ENCODE measurements at regions not wholly inside any gene's neighbourhood (a gene's known extent, or its start where the extent isn't known, plus 50 kb on each side); places are given as distances from the start of the nearest gene placed in this dataset.
"Not testable (repeated sequence)": the region's sequence is repeated elsewhere in the genome, so short reads cannot be mapped to it uniquely, and the experiment has no call there.

DNA sequence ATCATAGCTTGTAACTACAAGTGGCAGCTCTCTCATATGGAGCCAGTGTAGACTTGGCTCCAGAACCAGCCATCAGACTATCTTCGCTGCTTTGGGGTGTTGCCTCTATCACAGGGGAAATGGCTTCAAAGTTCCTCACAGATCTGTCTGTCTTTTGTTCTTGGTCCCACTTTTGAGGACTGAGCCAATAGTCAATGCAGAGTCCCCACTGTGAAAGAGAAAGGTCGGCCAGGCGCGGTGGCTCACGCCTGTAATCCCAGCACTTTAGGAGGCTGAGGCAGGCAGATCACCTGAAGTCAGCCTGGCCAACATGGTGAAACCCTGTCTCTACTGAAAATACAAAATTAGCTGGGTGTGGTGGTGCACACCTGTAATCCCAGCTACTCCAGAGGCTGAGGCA is 86.9 kb upstream of the FZD7 start:
- H3K9me3 ChIP-seq (ENCODE audit: control insufficient read depth in 2 of 3, low read length in 3 of 3); H3K4me1 ChIP-seq (ENCODE audit: control insufficient read depth in 2 of 2, insufficient read depth in 2 of 2, low read length in 2 of 2); H3K27ac Mint-ChIP-seq; H3K4me1 Mint-ChIP-seq; H3K27ac ChIP-seq (ENCODE audit: low read depth, low read length); H3K36me3 Mint-ChIP-seq; H3K4me3 Mint-ChIP-seq; H3K27me3 ChIP-seq (ENCODE audit: control insufficient read depth in 2 of 2, insufficient read depth in 2 of 2, low read length in 2 of 2); CTCF ChIA-PET; H3K36me3 ChIP-seq (ENCODE audit: control insufficient read depth in 2 of 3, insufficient read depth in 3 of 3, low read length in 3 of 3); H3K4me3 ChIP-seq (ENCODE audit: low read length); intact Hi-C loops (cut with micrococcal nuclease); H3K9me3 Mint-ChIP-seq; ATAC-seq; DNase-seq; POLR2A ChIA-PET: not testable (repeated sequence)
- peaks cover 0 to 18% (median 4%) of the 10 kb centered on the region in 5 donors for H3K27me3 Mint-ChIP-seq

DNA sequence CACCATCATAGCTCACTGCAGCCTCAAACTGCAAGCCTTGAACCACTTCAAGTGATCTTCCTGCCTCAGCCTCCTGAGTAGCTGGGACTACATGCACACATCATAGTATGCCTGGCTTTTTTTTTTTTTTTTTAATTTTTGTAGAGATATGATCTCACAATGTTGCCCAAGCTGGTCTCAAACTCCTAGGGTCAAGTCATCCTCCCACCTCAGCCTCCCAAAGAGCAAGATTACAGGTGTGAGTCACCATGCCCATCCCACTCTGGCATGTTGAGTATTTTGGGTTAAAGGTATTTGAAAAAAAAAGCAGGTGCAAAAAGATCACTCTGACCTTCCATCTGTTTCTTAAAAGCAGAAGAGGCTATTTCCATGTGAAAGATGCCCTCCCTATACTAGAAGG is 86.4 kb upstream of the FZD7 start:
- intact Hi-C loops (cut with micrococcal nuclease) = no loop called here
- no peak overlapping the region for H3K27ac ChIP-seq (ENCODE audit: low read depth, low read length)
- ATAC-seq (no peak), DNase-seq (no peak)
- H3K4me1 Mint-ChIP-seq = no peaks in the 10 kb centered on the region
- H3K27ac Mint-ChIP-seq = no peak overlapping the region
- H3K27me3 Mint-ChIP-seq = peaks cover 0 to 15% (median 4%) of the 10 kb centered on the region in 5 donors
- H3K36me3 ChIP-seq (ENCODE audit: control insufficient read depth in 2 of 3, insufficient read depth in 3 of 3, low read length in 3 of 3) = no peaks in the 10 kb centered on the region
- no peaks in the 10 kb centered on the region for H3K4me1 ChIP-seq (ENCODE audit: control insufficient read depth in 2 of 2, insufficient read depth in 2 of 2, low read length in 2 of 2)
- CTCF ChIA-PET = no interaction called here
- no peaks in the 10 kb centered on the region for H3K9me3 ChIP-seq (ENCODE audit: control insufficient read depth in 2 of 3, low read length in 3 of 3)
- H3K4me3 ChIP-seq (ENCODE audit: low read length) = no peak overlapping the region
- POLR2A ChIA-PET = no interaction called here
- H3K9me3 Mint-ChIP-seq = no peaks in the 10 kb centered on the region
- no peaks in the 10 kb centered on the region for H3K36me3 Mint-ChIP-seq
- no peaks in the 10 kb centered on the region for H3K27me3 ChIP-seq (ENCODE audit: control insufficient read depth in 2 of 2, insufficient read depth in 2 of 2, low read length in 2 of 2)
- H3K4me3 Mint-ChIP-seq = no peak overlapping the region

GRCh38 chr2:201949181-201949926 is 84.3 kb upstream of the FZD7 start:
- no peaks in the 10 kb centered on the region for H3K36me3 ChIP-seq (ENCODE audit: control insufficient read depth in 2 of 3, insufficient read depth in 3 of 3, low read length in 3 of 3)
- no peak for DNase-seq
- intact Hi-C loops (cut with micrococcal nuclease) = no loop called here
- no peak for ATAC-seq
- H3K27ac ChIP-seq (ENCODE audit: low read depth, low read length) = no peak overlapping the region
- no peak overlapping the region for H3K4me3 ChIP-seq (ENCODE audit: low read length)
- no peak overlapping the region for H3K4me3 Mint-ChIP-seq
- H3K9me3 ChIP-seq (ENCODE audit: control insufficient read depth in 2 of 3, low read length in 3 of 3) = no peaks in the 10 kb centered on the region
- H3K27me3 Mint-ChIP-seq = peaks cover 0 to 15% (median 4%) of the 10 kb centered on the region in 5 donors
- no peaks in the 10 kb centered on the region for H3K4me1 Mint-ChIP-seq
- H3K9me3 Mint-ChIP-seq = no peaks in the 10 kb centered on the region
- no peaks in the 10 kb centered on the region for H3K4me1 ChIP-seq (ENCODE audit: control insufficient read depth in 2 of 2, insufficient read depth in 2 of 2, low read length in 2 of 2)
- H3K27ac Mint-ChIP-seq = no peak overlapping the region
- ChIA-PET CTCF (no interaction called here), POLR2A (no interaction called here)
- no peaks in the 10 kb centered on the region for H3K27me3 ChIP-seq (ENCODE audit: control insufficient read depth in 2 of 2, insufficient read depth in 2 of 2, low read length in 2 of 2)
- no peaks in the 10 kb centered on the region for H3K36me3 Mint-ChIP-seq

DNA sequence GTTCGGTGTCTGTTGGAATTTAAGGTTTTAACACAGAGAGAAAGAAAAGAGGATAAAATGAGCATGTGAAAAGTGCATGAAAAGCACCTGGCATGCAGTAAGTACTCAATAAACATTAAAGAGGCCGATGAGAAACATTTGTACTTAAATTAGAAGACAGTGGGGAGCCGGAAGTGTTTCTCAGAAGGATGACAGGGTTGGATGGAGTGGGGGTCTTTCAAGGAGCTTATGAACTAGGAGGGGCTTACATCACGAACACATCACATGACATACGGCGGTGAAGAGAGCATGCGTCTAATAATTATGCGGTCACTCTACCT is 83.8 kb upstream of the FZD7 start:
- Histone ChIP-seq H3K27me3 (ENCODE audit: control insufficient read depth in 2 of 2, insufficient read depth in 2 of 2, low read length in 2 of 2) (no peaks in the 10 kb centered on the region), H3K4me3 (ENCODE audit: low read length) (no peak overlapping the region), H3K9me3 (ENCODE audit: control insufficient read depth in 2 of 3, low read length in 3 of 3) (no peaks in the 10 kb centered on the region), H3K36me3 (ENCODE audit: control insufficient read depth in 2 of 3, insufficient read depth in 3 of 3, low read length in 3 of 3) (no peaks in the 10 kb centered on the region), H3K27ac (ENCODE audit: low read depth, low read length) (no peak overlapping the region), H3K4me1 (ENCODE audit: control insufficient read depth in 2 of 2, insufficient read depth in 2 of 2, low read length in 2 of 2) (no peaks in the 10 kb centered on the region)
- ChIA-PET POLR2A (no interaction called here), CTCF (no interaction called here)
- Mint-ChIP-seq H3K27me3 (peaks cover under 1 to 18% (median 4%) of the 10 kb centered on the region in 5 donors), H3K4me1 (no peaks in the 10 kb centered on the region), H3K27ac (no peak overlapping the region), H3K9me3 (no peaks in the 10 kb centered on the region), H3K36me3 (no peaks in the 10 kb centered on the region), H3K4me3 (no peak overlapping the region)
- ATAC-seq = no peak
- no peak for DNase-seq
- intact Hi-C loops (cut with micrococcal nuclease) = no loop called here

DNA sequence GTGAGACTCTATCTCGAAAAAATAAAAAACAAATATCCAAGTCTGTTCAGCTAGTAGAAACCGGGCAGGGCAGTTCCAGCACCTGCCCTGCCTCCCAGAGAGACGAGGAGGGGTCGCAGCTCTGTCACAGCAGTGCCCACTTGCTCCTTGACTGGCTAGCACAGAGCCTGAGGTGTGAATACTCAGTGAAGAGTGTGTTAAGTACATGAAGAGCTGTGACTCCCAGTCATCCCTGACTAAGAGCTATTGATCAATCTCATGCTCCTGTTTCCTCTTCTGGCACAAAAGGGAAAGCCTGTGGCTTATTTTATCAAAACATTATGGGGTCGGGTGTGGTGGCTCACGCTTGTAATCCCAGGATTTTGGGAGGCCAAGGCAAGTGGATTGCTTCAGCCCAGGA is 83.0 kb upstream of the FZD7 start:
- no peaks in the 10 kb centered on the region for H3K36me3 Mint-ChIP-seq
- no peak overlapping the region for H3K27ac Mint-ChIP-seq
- no peak overlapping the region for H3K27ac ChIP-seq (ENCODE audit: low read depth, low read length)
- no peak for DNase-seq
- intact Hi-C loops (cut with micrococcal nuclease) = no loop called here
- H3K27me3 Mint-ChIP-seq = peaks cover 3 to 24% (median 10%) of the 10 kb centered on the region in 5 donors
- no peak overlapping the region for H3K4me3 ChIP-seq (ENCODE audit: low read length)
- POLR2A ChIA-PET = no interaction called here
- CTCF ChIA-PET = no interaction called here
- no peaks in the 10 kb centered on the region for H3K27me3 ChIP-seq (ENCODE audit: control insufficient read depth in 2 of 2, insufficient read depth in 2 of 2, low read length in 2 of 2)
- ATAC-seq = no peak
- H3K4me3 Mint-ChIP-seq = no peak overlapping the region
- H3K36me3 ChIP-seq (ENCODE audit: control insufficient read depth in 2 of 3, insufficient read depth in 3 of 3, low read length in 3 of 3) = no peaks in the 10 kb centered on the region
- H3K9me3 Mint-ChIP-seq = no peaks in the 10 kb centered on the region
- H3K4me1 Mint-ChIP-seq = no peaks in the 10 kb centered on the region
- no peaks in the 10 kb centered on the region for H3K9me3 ChIP-seq (ENCODE audit: control insufficient read depth in 2 of 3, low read length in 3 of 3)
- no peaks in the 10 kb centered on the region for H3K4me1 ChIP-seq (ENCODE audit: control insufficient read depth in 2 of 2, insufficient read depth in 2 of 2, low read length in 2 of 2)

- no peak overlapping the region for H3K27ac ChIP-seq (ENCODE audit: low read depth, low read length)
- intact Hi-C loops (cut with micrococcal nuclease) = no loop called here
- Mint-ChIP-seq H3K9me3 (no peaks in the 10 kb centered on the region), H3K4me3 (no peak overlapping the region), H3K27ac (no peak overlapping the region), H3K27me3 (peaks cover 3 to 28% (median 20%) of the 10 kb centered on the region in 5 donors), H3K4me1 (no peaks in the 10 kb centered on the region), H3K36me3 (no peaks in the 10 kb centered on the region)
- no peaks in the 10 kb centered on the region for H3K36me3 ChIP-seq (ENCODE audit: control insufficient read depth in 2 of 3, insufficient read depth in 3 of 3, low read length in 3 of 3)
- H3K9me3 ChIP-seq (ENCODE audit: control insufficient read depth in 2 of 3, low read length in 3 of 3) = no peaks in the 10 kb centered on the region
- no peaks in the 10 kb centered on the region for H3K4me1 ChIP-seq (ENCODE audit: control insufficient read depth in 2 of 2, insufficient read depth in 2 of 2, low read length in 2 of 2)
- CTCF ChIA-PET = no interaction called here
- H3K27me3 ChIP-seq (ENCODE audit: control insufficient read depth in 2 of 2, insufficient read depth in 2 of 2, low read length in 2 of 2) = no peaks in the 10 kb centered on the region
- DNase-seq (no peak), ATAC-seq (no peak)
- POLR2A ChIA-PET = no interaction called here
- no peak overlapping the region for H3K4me3 ChIP-seq (ENCODE audit: low read length)
These were observed 81.5 kb upstream of the FZD7 start for GRCh38 chr2:201952187-201952586.

DNA sequence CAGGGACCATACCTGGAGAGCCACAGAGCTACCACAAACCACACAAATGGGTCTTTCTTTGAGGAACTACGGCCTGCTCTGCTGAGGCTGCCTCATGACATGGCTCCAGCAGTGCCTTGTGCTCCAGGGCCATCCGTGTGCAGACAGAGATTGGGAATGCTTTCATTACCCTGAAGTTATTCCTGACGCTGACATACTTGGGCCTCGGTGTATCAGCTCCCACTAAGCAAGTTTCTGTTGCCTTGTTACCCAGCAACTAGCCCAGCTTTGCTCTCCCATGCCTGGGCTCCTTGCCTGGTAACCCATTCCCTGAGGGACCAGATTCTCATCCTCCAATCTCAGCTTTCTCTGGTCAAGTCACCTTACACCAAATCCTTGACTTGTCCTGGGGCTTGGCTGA is 80.3 kb upstream of the FZD7 start:
- H3K4me1 Mint-ChIP-seq = no peaks in the 10 kb centered on the region
- H3K27me3 Mint-ChIP-seq = peaks cover 3 to 23% (median 15%) of the 10 kb centered on the region in 5 donors
- ATAC-seq (no peak), DNase-seq (no peak)
- ChIA-PET CTCF (interaction anchor here (0.5 kb wide), 1 partner anchor 222 kb away, joined by 3 read pairs; no protein-coding TSS in a partner anchor), POLR2A (no interaction called here)
- H3K27ac ChIP-seq (ENCODE audit: low read depth, low read length) = no peak overlapping the region
- H3K9me3 ChIP-seq (ENCODE audit: control insufficient read depth in 2 of 3, low read length in 3 of 3) = no peaks in the 10 kb centered on the region
- no peak overlapping the region for H3K4me3 ChIP-seq (ENCODE audit: low read length)
- H3K9me3 Mint-ChIP-seq = no peaks in the 10 kb centered on the region
- no peak overlapping the region for H3K27ac Mint-ChIP-seq
- no peaks in the 10 kb centered on the region for H3K27me3 ChIP-seq (ENCODE audit: control insufficient read depth in 2 of 2, insufficient read depth in 2 of 2, low read length in 2 of 2)
- intact Hi-C loops (cut with micrococcal nuclease) = no loop called here
- no peaks in the 10 kb centered on the region for H3K36me3 Mint-ChIP-seq
- H3K36me3 ChIP-seq (ENCODE audit: control insufficient read depth in 2 of 3, insufficient read depth in 3 of 3, low read length in 3 of 3) = no peaks in the 10 kb centered on the region
- no peak overlapping the region for H3K4me3 Mint-ChIP-seq
- H3K4me1 ChIP-seq (ENCODE audit: control insufficient read depth in 2 of 2, insufficient read depth in 2 of 2, low read length in 2 of 2) = no peaks in the 10 kb centered on the region
